A549 (cell line): ENCODE measurements at regions not wholly inside any gene's neighbourhood (a gene's known extent, or its start where the extent isn't known, plus 50 kb on each side); places are given as distances from the start of the nearest gene placed in this dataset.

Source experiments
- BHLHE40 ChIP-seq: IDR thresholded peaks from 2 replicates; pipeline ENCODE4 v1.6.1; 2012; ENCODE audit warnings: low read depth, low read length, inconsistent platforms
- EP300 ChIP-seq, 2 experiments: fragments of >200 bp; sonication (Bioruptor Twin); formaldehyde crosslinking; IDR thresholded peaks; 2 replicates in 1 of 2; 3 replicates in 1 of 2; pipeline ENCODE4 v1.6.1; 2016 to 2017
- FOXS1 ChIP-seq: fragments of 250-450 bp; sonication (Bioruptor Pico); IDR thresholded peaks from 2 replicates; pipeline ENCODE4 v1.5.0; 2020; ENCODE audit warnings: mild to moderate bottlenecking, moderate library complexity
- JUN ChIP-seq, 2 experiments: fragments of >200 bp; sonication (Bioruptor Twin); formaldehyde crosslinking; IDR thresholded peaks; 2 replicates in 1 of 2; 3 replicates in 1 of 2; pipeline ENCODE4 v1.6.1; 2016 to 2017
- PHF8 ChIP-seq: fragments of 200-600 bp; sonication (generic); IDR thresholded peaks from 2 replicates; pipeline ENCODE4 v1.6.1; 2016; ENCODE audit warnings: low read depth, mild to moderate bottlenecking, antibody characterized with exemption, moderate library complexity, borderline replicate concordance
- TF ChIP-seq, protein P1 (sequence below): fragments of >200 bp; sonication (Bioruptor Twin); formaldehyde crosslinking; IDR thresholded peaks from 3 replicates; pipeline ENCODE4 v1.5.1; 2016

DNA sequence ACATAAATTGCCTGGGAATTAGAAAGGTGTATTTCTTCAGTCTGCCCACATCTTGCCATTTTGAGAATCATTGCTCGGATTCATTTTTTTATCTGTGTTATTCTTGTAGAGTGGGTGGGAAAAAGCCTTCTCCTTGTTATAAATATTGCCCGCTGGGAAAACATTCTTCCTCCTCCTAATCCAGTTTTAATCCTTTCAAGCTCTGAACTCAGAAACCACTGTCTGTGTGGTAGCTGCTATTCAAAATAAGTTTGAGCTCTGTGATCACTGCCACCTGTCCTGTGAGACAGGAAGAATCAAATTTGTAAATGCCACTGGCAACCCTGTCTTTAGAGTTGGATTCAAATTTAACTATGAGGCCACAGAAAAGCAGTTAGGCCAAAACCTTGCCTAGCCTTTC lies 1875.2 kb upstream of the PIK3C3 start:
- TF ChIP-seq, protein P1, sequence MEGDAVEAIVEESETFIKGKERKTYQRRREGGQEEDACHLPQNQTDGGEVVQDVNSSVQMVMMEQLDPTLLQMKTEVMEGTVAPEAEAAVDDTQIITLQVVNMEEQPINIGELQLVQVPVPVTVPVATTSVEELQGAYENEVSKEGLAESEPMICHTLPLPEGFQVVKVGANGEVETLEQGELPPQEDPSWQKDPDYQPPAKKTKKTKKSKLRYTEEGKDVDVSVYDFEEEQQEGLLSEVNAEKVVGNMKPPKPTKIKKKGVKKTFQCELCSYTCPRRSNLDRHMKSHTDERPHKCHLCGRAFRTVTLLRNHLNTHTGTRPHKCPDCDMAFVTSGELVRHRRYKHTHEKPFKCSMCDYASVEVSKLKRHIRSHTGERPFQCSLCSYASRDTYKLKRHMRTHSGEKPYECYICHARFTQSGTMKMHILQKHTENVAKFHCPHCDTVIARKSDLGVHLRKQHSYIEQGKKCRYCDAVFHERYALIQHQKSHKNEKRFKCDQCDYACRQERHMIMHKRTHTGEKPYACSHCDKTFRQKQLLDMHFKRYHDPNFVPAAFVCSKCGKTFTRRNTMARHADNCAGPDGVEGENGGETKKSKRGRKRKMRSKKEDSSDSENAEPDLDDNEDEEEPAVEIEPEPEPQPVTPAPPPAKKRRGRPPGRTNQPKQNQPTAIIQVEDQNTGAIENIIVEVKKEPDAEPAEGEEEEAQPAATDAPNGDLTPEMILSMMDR, result no peak
- no peak for TF ChIP-seq FOXS1 (CRISPR knock-in tag)
- TF ChIP-seq BHLHE40, result no peak
- TF ChIP-seq EP300 (IDR thresholded peaks at IDR 0.05), result no peak
- TF ChIP-seq PHF8, result no peak
- no peak for TF ChIP-seq JUN (IDR thresholded peaks at IDR 0.05)
